Mesenchymal stem cell (in vitro differentiated cells and primary cell): ENCODE measurements at regions not wholly inside any gene's neighbourhood (a gene's known extent, or its start where the extent isn't known, plus 50 kb on each side); places are given as distances from the start of the nearest gene placed in this dataset.

ENCODE experiments used
- DNase-seq: peaks from one replicate; pipeline ENCODE4 v3.0.0-alpha.2; 2013
- H2AFZ ChIP-seq: one replicate; pipeline ENCODE4 v1.6.1; 2013; ENCODE audit warnings: low read depth, mild to moderate bottlenecking, control low read depth, inconsistent platforms, low read length, moderate library complexity
- H2AK5ac ChIP-seq: 2 replicates; pipeline ENCODE4 v1.6.1; 2013; ENCODE audit warnings: low read length, moderate library complexity, mild to moderate bottlenecking, inconsistent platforms; ENCODE audit not compliant: severe bottlenecking
- H2BK120ac ChIP-seq: one replicate; pipeline ENCODE4 v1.6.1; 2013; ENCODE audit warnings: low read depth, mild to moderate bottlenecking, inconsistent platforms, low read length, moderate library complexity
- H2BK12ac ChIP-seq, 2 experiments: one replicate each; pipeline ENCODE4 v1.6.1; 2013; ENCODE audit warnings: inconsistent platforms in 2 of 2, low read length in 2 of 2, mild to moderate bottlenecking in 2 of 2, moderate library complexity in 2 of 2, control low read depth in 1 of 2
- H2BK15ac ChIP-seq: one replicate; pipeline ENCODE4 v1.6.1; 2013; ENCODE audit warnings: mild to moderate bottlenecking, low read depth, inconsistent platforms; ENCODE audit not compliant: poor library complexity, severe bottlenecking
- H2BK5ac ChIP-seq: 2 replicates; pipeline ENCODE4 v1.6.1; 2013; ENCODE audit warnings: low read depth, mild to moderate bottlenecking, low read length, control low read depth, inconsistent platforms; ENCODE audit not compliant: poor library complexity, severe bottlenecking
- H3K14ac ChIP-seq, 2 experiments: one replicate each; pipeline ENCODE4 v1.6.1; 2013; ENCODE audit warnings: inconsistent platforms in 2 of 2, low read length in 2 of 2, control low read depth in 1 of 2, mild to moderate bottlenecking in 1 of 2, moderate library complexity in 1 of 2
- H3K18ac ChIP-seq, 2 experiments: one replicate each; pipeline ENCODE4 v1.6.1; 2013; ENCODE audit warnings: inconsistent platforms in 2 of 2, low read length in 2 of 2, control low read depth in 1 of 2, low read depth in 1 of 2, mild to moderate bottlenecking in 1 of 2
- H3K23ac ChIP-seq, 2 experiments: one replicate each; pipeline ENCODE4 v1.6.1; 2013; ENCODE audit warnings: inconsistent platforms in 2 of 2, low read length in 2 of 2, mild to moderate bottlenecking in 2 of 2, moderate library complexity in 2 of 2, control low read depth in 1 of 2
- H3K27ac ChIP-seq: 2 replicates; pipeline ENCODE4 v1.5.1; 2013; ENCODE audit warnings: mild to moderate bottlenecking, moderate library complexity, low read length, control low read depth, inconsistent platforms; ENCODE audit not compliant: poor library complexity, severe bottlenecking
- H3K27me3 ChIP-seq, 2 experiments: 2 replicates each; pipeline versions ENCODE4 v1.6.1 to v1.7.0; 2013; ENCODE audit warnings: low read length in 2 of 2, mild to moderate bottlenecking in 2 of 2, moderate library complexity in 2 of 2, control low read depth in 1 of 2, inconsistent platforms in 1 of 2; ENCODE audit not compliant: control insufficient read depth in 1 of 2, insufficient read depth in 1 of 2
- H3K36me3 ChIP-seq, 2 experiments: 2 replicates each; pipeline versions ENCODE4 v1.6.1 to v1.7.0; 2013; ENCODE audit warnings: low read length in 2 of 2, control low read depth in 1 of 2, inconsistent platforms in 1 of 2, low read depth in 1 of 2, mild to moderate bottlenecking in 1 of 2; ENCODE audit not compliant: insufficient read depth in 2 of 2, control insufficient read depth in 1 of 2
- H3K4ac ChIP-seq, 2 experiments: one replicate each; pipeline ENCODE4 v1.6.1; 2013; ENCODE audit warnings: inconsistent platforms in 2 of 2, low read length in 2 of 2, mild to moderate bottlenecking in 2 of 2, moderate library complexity in 2 of 2, control low read depth in 1 of 2, low read depth in 1 of 2
- H3K4me1 ChIP-seq: 2 replicates; pipeline ENCODE4 v1.6.1; 2013; ENCODE audit warnings: low read depth, low read length, control low read depth; ENCODE audit not compliant: control insufficient read depth, insufficient read depth
- H3K4me2 ChIP-seq: 2 replicates; pipeline ENCODE4 v1.6.1; 2013; ENCODE audit warnings: low read length, mild to moderate bottlenecking, inconsistent platforms; ENCODE audit not compliant: poor library complexity, severe bottlenecking
- H3K4me3 ChIP-seq, 2 experiments: 2 replicates each; pipeline versions ENCODE4 v1.5.1 to v1.7.0; 2013; ENCODE audit warnings: low read length in 2 of 2, mild to moderate bottlenecking in 2 of 2, control low read depth in 1 of 2, low read depth in 1 of 2; ENCODE audit not compliant: insufficient read depth in 1 of 2
- H3K79me1 ChIP-seq: replicated peaks from 2 replicates; pipeline ENCODE4 v1.6.1; 2013; ENCODE audit warnings: mild to moderate bottlenecking, control low read depth, low read length, inconsistent platforms; ENCODE audit not compliant: poor library complexity, severe bottlenecking
- H3K9ac ChIP-seq: 2 replicates; pipeline ENCODE4 v1.7.0; 2013; ENCODE audit warnings: mild to moderate bottlenecking, low read length, moderate library complexity
- H3K9me3 ChIP-seq: 2 replicates; pipeline ENCODE4 v1.7.0; 2013; ENCODE audit warnings: mild to moderate bottlenecking, low read length; ENCODE audit not compliant: control insufficient read depth
- H4K8ac ChIP-seq: one replicate; pipeline ENCODE4 v1.6.1; 2013; ENCODE audit warnings: inconsistent platforms, mild to moderate bottlenecking, low read length, moderate library complexity
- H4K91ac ChIP-seq: one replicate; pipeline ENCODE4 v1.6.1; 2013; ENCODE audit warnings: mild to moderate bottlenecking, low read length, inconsistent platforms
- WGBS: methylation state at CpG from one replicate; pipeline ENCODE4 v1.1.7; 2013; ENCODE audit warnings: mixed read lengths; 5-methylcytosine and 5-hydroxymethylcytosine counted together

- DNase-seq, result peak; percentile 57
- H3K27ac ChIP-seq, result no peak overlapping the region
- no peak overlapping the region for H3K14ac ChIP-seq
- H2BK12ac ChIP-seq, result no peak overlapping the region
- H2BK15ac ChIP-seq, result no peak overlapping the region
- WGBS, result no CpG with 5 or more reads among the region's 2 CpGs
- no peak overlapping the region for H2BK120ac ChIP-seq
- no peak overlapping the region for H4K8ac ChIP-seq
- no peak overlapping the region for H4K91ac ChIP-seq
- no peak overlapping the region for H2AFZ ChIP-seq
- no peaks in the 10 kb centered on the region for H3K27me3 ChIP-seq
- no peak overlapping the region for H3K4ac ChIP-seq
- H3K9me3 ChIP-seq, result no peaks in the 10 kb centered on the region
- no peak overlapping the region for H2BK5ac ChIP-seq
- H3K4me2 ChIP-seq, result no peak overlapping the region
- H3K18ac ChIP-seq, result no peak overlapping the region
- H3K4me3 ChIP-seq, result no peak overlapping the region
- H3K9ac ChIP-seq, result no peak overlapping the region
- H2AK5ac ChIP-seq, result no peak overlapping the region
- no peaks in the 10 kb centered on the region for H3K4me1 ChIP-seq
- H3K36me3 ChIP-seq, result no peaks in the 10 kb centered on the region
- no peaks in the 10 kb centered on the region for H3K79me1 ChIP-seq
- H3K23ac ChIP-seq, result no peak overlapping the region
Measured at GRCh38 chr17:70564006-70564620, 394.8 kb downstream of the KCNJ2 start.

GRCh38 chr17:70569128-70569527 is 399.8 kb downstream of the KCNJ2 start:
- Histone ChIP-seq H2BK5ac (no peak overlapping the region), H4K91ac (no peak overlapping the region), H3K4me1 (no peaks in the 10 kb centered on the region), H3K27me3 (no peaks in the 10 kb centered on the region), H3K27ac (no peak overlapping the region), H3K23ac (no peak overlapping the region), H4K8ac (no peak overlapping the region), H3K9ac (no peak overlapping the region), H2BK120ac (no peak overlapping the region), H3K4me3 (no peak overlapping the region), H2AK5ac (no peak overlapping the region), H2BK12ac (no peak overlapping the region), H3K4ac (no peak overlapping the region), H3K79me1 (no peaks in the 10 kb centered on the region), H3K18ac (no peak overlapping the region), H2AFZ (no peak overlapping the region), H3K14ac (no peak overlapping the region), H2BK15ac (no peak overlapping the region), H3K36me3 (no peaks in the 10 kb centered on the region), H3K9me3 (no peaks in the 10 kb centered on the region), H3K4me2 (no peak overlapping the region)
- no peak for DNase-seq
- no CpG with 5 or more reads among the region's 1 CpG for WGBS

GRCh38 chr17:70577456-70577855 is 408.1 kb downstream of the KCNJ2 start:
- WGBS, result 94% methylated on average over 20 of the region's 20 CpGs
- no peak overlapping the region for H3K23ac ChIP-seq

GRCh38 chr17:70581459-70581858 is 412.1 kb downstream of the KCNJ2 start:
- Histone ChIP-seq H3K4me2 (no peak overlapping the region), H3K18ac (no peak overlapping the region), H3K14ac (no peak overlapping the region), H2AK5ac (no peak overlapping the region), H3K9ac (no peak overlapping the region), H3K23ac (no peak overlapping the region), H3K27ac (no peak overlapping the region), H3K27me3 (no peaks in the 10 kb centered on the region), H3K4me1 (no peaks in the 10 kb centered on the region), H2BK5ac (no peak overlapping the region), H4K8ac (no peak overlapping the region), H3K36me3 (no peaks in the 10 kb centered on the region), H3K4ac (no peak overlapping the region), H3K79me1 (no peaks in the 10 kb centered on the region), H2AFZ (no peak overlapping the region), H3K4me3 (no peak overlapping the region), H3K9me3 (no peaks in the 10 kb centered on the region), H4K91ac (no peak overlapping the region), H2BK12ac (no peak overlapping the region), H2BK15ac (no peak overlapping the region), H2BK120ac (no peak overlapping the region)
- DNase-seq, result no peak
- WGBS, result 100% methylated on average over 2 of the region's 3 CpGs

More at GRCh38 chr17:70577456-70577855, 408.1 kb downstream of the KCNJ2 start:
- no peak overlapping the region for H2AFZ ChIP-seq
- H3K4me3 ChIP-seq, result no peak overlapping the region
- H4K91ac ChIP-seq, result no peak overlapping the region
- no peaks in the 10 kb centered on the region for H3K9me3 ChIP-seq
- H3K4me1 ChIP-seq, result no peaks in the 10 kb centered on the region
- H3K4me2 ChIP-seq, result no peak overlapping the region
- no peak overlapping the region for H3K18ac ChIP-seq
- no peaks in the 10 kb centered on the region for H3K36me3 ChIP-seq
- H3K79me1 ChIP-seq, result no peaks in the 10 kb centered on the region
- H2BK5ac ChIP-seq, result no peak overlapping the region
- no peak overlapping the region for H3K27ac ChIP-seq
- no peak overlapping the region for H3K4ac ChIP-seq
- H2BK120ac ChIP-seq, result no peak overlapping the region
- no peak overlapping the region for H4K8ac ChIP-seq
- H3K9ac ChIP-seq, result no peak overlapping the region
- H2AK5ac ChIP-seq, result no peak overlapping the region
- no peak overlapping the region for H3K14ac ChIP-seq
- no peak overlapping the region for H2BK15ac ChIP-seq
- no peaks in the 10 kb centered on the region for H3K27me3 ChIP-seq
- H2BK12ac ChIP-seq, result no peak overlapping the region
- DNase-seq, result no peak
